GM12891 (cell line): ENCODE measurements at regions not wholly inside any gene's neighbourhood (a gene's known extent, or its start where the extent isn't known, plus 50 kb on each side); places are given as distances from the start of the nearest gene placed in this dataset.

ENCODE experiments used
- DNase-seq: peaks from one replicate; pipeline ENCODE4 v3.0.0; 2011; ENCODE audit warnings: low spot score; ENCODE audit not compliant: insufficient read length
- FAIRE-seq: peaks from 2 replicates; lab custom pipeline; 2011; peaks lifted over from hg19 to GRCh38; lab: Jason Lieb, UNC
- PAX5 ChIP-seq: IDR thresholded peaks from 2 replicates; pipeline ENCODE4 v1.6.1; 2011; ENCODE audit warnings: low read length, moderate library complexity, mild to moderate bottlenecking; ENCODE audit not compliant: insufficient read depth, severe bottlenecking
- POLR2A ChIP-seq: IDR thresholded peaks from 2 replicates; pipeline ENCODE4 v1.6.1; 2011; ENCODE audit warnings: low read depth, low read length, control low read depth
- POLR2AphosphoS5 ChIP-seq: IDR thresholded peaks from 2 replicates; pipeline ENCODE4 v1.6.1; 2011; ENCODE audit warnings: low read depth, low read length, control low read depth
- POU2F2 ChIP-seq: IDR thresholded peaks from 2 replicates; pipeline ENCODE4 v1.6.1; 2011; ENCODE audit warnings: low read depth, mild to moderate bottlenecking, control low read depth, low read length, moderate library complexity
- SPI1 ChIP-seq: IDR thresholded peaks from 2 replicates; pipeline ENCODE4 v1.6.1; 2011; ENCODE audit warnings: low read depth, low read length, control low read depth
- TAF1 ChIP-seq: IDR thresholded peaks from 2 replicates; pipeline ENCODE4 v1.6.1; 2011; ENCODE audit warnings: low read depth, low read length, control low read depth

GRCh38 chr10:64535131-64535867 lies 1014.1 kb downstream of the REEP3 start:
- FAIRE-seq (no peak), DNase-seq (no peak)
- TF ChIP-seq POLR2A, result no peak
- TF ChIP-seq PAX5, result no peak
- no peak for TF ChIP-seq POU2F2
- no peak for TF ChIP-seq SPI1
- no peak for TF ChIP-seq POLR2AphosphoS5
- TF ChIP-seq TAF1, result no peak

- FAIRE-seq, result no peak
- no peak for TF ChIP-seq POU2F2
- no peak for TF ChIP-seq TAF1
- TF ChIP-seq SPI1, result no peak
- no peak for TF ChIP-seq POLR2AphosphoS5
- TF ChIP-seq PAX5, result no peak
- no peak for TF ChIP-seq POLR2A
Observed at GRCh38 chr10:64537112-64537511, 1015.9 kb downstream of the REEP3 start.

GRCh38 chr10:64537928-64538327 lies 1016.7 kb downstream of the REEP3 start:
- TF ChIP-seq POLR2A (no peak), SPI1 (no peak), PAX5 (no peak), POLR2AphosphoS5 (no peak), POU2F2 (no peak), TAF1 (no peak)
- no peak for DNase-seq
- no peak for FAIRE-seq

More at GRCh38 chr10:64537112-64537511, 1015.9 kb downstream of the REEP3 start:
- no peak for DNase-seq

GRCh38 chr10:64546073-64546472 lies 1024.9 kb downstream of the REEP3 start:
- no peak for TF ChIP-seq POLR2AphosphoS5
- no peak for TF ChIP-seq PAX5
- no peak for TF ChIP-seq SPI1
- no peak for TF ChIP-seq TAF1
- no peak for TF ChIP-seq POU2F2
- DNase-seq, result no peak

GRCh38 chr10:64547168-64547567 lies 1026.0 kb downstream of the REEP3 start:
- DNase-seq (no peak), FAIRE-seq (no peak)
- TF ChIP-seq TAF1, result no peak
- TF ChIP-seq PAX5, result no peak
- no peak for TF ChIP-seq SPI1
- TF ChIP-seq POLR2AphosphoS5, result no peak

More at GRCh38 chr10:64546073-64546472, 1024.9 kb downstream of the REEP3 start:
- FAIRE-seq, result no peak

- no peak for TF ChIP-seq SPI1
- no peak for TF ChIP-seq TAF1
- TF ChIP-seq PAX5, result no peak
- TF ChIP-seq POLR2AphosphoS5, result no peak
- no peak for FAIRE-seq
- no peak for DNase-seq
Observed at GRCh38 chr10:64555666-64556065, 1034.5 kb downstream of the REEP3 start.

- FAIRE-seq (no peak), DNase-seq (no peak)
- TF ChIP-seq PAX5, result no peak
- TF ChIP-seq POLR2A, result no peak
- TF ChIP-seq POLR2AphosphoS5, result no peak
- TF ChIP-seq POU2F2, result no peak
- no peak for TF ChIP-seq SPI1
- TF ChIP-seq TAF1, result no peak
Observed at GRCh38 chr10:64558094-64558835, 1037.1 kb downstream of the REEP3 start.

GRCh38 chr10:64571056-64571455 lies 1049.9 kb downstream of the REEP3 start:
- DNase-seq, result no peak
- no peak for FAIRE-seq
- TF ChIP-seq PAX5 (no peak), POLR2A (no peak), POLR2AphosphoS5 (no peak), SPI1 (no peak), POU2F2 (no peak), TAF1 (no peak)

GRCh38 chr10:64573623-64574325 lies 1052.6 kb downstream of the REEP3 start:
- TF ChIP-seq POLR2A, result no peak
- no peak for TF ChIP-seq POLR2AphosphoS5
- TF ChIP-seq SPI1, result no peak
- DNase-seq (no peak), FAIRE-seq (no peak)

GRCh38 chr10:64574371-64574770 lies 1053.2 kb downstream of the REEP3 start:
- FAIRE-seq, result no peak
- no peak for DNase-seq

More at GRCh38 chr10:64574371-64574770, 1053.2 kb downstream of the REEP3 start:
- TF ChIP-seq POLR2A, result no peak
- no peak for TF ChIP-seq TAF1
- no peak for TF ChIP-seq SPI1
- no peak for TF ChIP-seq POLR2AphosphoS5
